SW 1271 (cell line): ENCODE measurements at regions not wholly inside any gene's neighbourhood (a gene's known extent, or its start where the extent isn't known, plus 50 kb on each side); places are given as distances from the start of the nearest gene placed in this dataset.

Experiments used
- DNase-seq, 2 experiments: peaks; one replicate each; lab custom pipeline; 2025; lab: John Stamatoyannopoulos, UW

- no peak for DNase-seq
These were observed 567.3 kb downstream of the MIAT start for GRCh38 chr22:27224485-27225374.

- DNase-seq, result no peak
These were observed 569.3 kb downstream of the MIAT start for GRCh38 chr22:27226666-27227065.

- peak in 1 of 2 experiments; percentile 13 for DNase-seq
These were observed 571.4 kb downstream of the MIAT start for GRCh38 chr22:27228771-27229170.

GRCh38 chr22:27230189-27230588 lies 571.4 kb downstream of the MN1 start:
- DNase-seq, result no peak

- DNase-seq, result no peak
These were observed 570.3 kb downstream of the MN1 start for GRCh38 chr22:27231266-27231665.

- no peak for DNase-seq
These were observed 569.5 kb downstream of the MN1 start for GRCh38 chr22:27232077-27232476.

GRCh38 chr22:27237080-27237741 lies 564.3 kb downstream of the MN1 start:
- no peak for DNase-seq

- peak; percentile 12 to 57 for DNase-seq
These were observed 562.5 kb downstream of the MN1 start for GRCh38 chr22:27238935-27239510.

GRCh38 chr22:27239520-27239919 lies 562.0 kb downstream of the MN1 start:
- DNase-seq, result peak in 1 of 2 experiments; percentile 31

GRCh38 chr22:27240298-27241075 lies 561.1 kb downstream of the MN1 start:
- no peak for DNase-seq

GRCh38 chr22:27241430-27242321 lies 559.9 kb downstream of the MN1 start:
- no peak for DNase-seq

GRCh38 chr22:27242474-27242873 lies 559.1 kb downstream of the MN1 start:
- no peak for DNase-seq

- DNase-seq, result no peak
These were observed 558.5 kb downstream of the MN1 start for GRCh38 chr22:27242917-27243589.

GRCh38 chr22:27244328-27244727 lies 557.2 kb downstream of the MN1 start:
- DNase-seq, result no peak

GRCh38 chr22:27245056-27245455 lies 556.5 kb downstream of the MN1 start:
- DNase-seq, result no peak

- no peak for DNase-seq
These were observed 555.0 kb downstream of the MN1 start for GRCh38 chr22:27246558-27246957.

- no peak for DNase-seq
These were observed 553.7 kb downstream of the MN1 start for GRCh38 chr22:27247701-27248434.

GRCh38 chr22:27250418-27250817 lies 551.1 kb downstream of the MN1 start:
- DNase-seq, result no peak

- DNase-seq, result no peak
These were observed 550.7 kb downstream of the MN1 start for GRCh38 chr22:27250886-27251285.

- no peak for DNase-seq
These were observed 550.0 kb downstream of the MN1 start for GRCh38 chr22:27251563-27251962.
